ENCODE measurements at regions not wholly inside any gene's neighbourhood (a gene's known extent, or its start where the extent isn't known, plus 50 kb on each side); places are given as distances from the start of the nearest gene placed in this dataset.

DNA sequence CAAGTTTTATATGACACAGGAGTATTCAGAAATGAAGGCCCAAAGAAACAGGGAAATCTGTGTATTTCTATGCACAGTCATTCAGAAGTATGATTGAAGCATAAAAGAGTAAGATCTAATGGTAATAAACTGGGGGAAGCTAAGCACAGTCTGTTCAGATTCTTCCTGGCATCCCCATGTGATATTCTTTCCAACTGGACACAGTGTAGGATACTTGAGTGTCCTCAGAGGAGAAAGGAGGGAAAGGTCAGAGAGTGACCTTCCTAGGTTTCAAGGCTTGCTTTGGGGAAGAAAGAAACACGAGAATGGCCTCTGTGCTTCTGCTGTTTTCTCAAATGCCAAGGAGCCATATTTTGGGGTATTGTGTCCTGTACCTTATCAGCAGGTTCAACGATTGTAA lies 1798.4 kb upstream of the WWC1 start:
- DNase-seq = peak in 2 of 3 donors; percentile 4 to 32

DNA sequence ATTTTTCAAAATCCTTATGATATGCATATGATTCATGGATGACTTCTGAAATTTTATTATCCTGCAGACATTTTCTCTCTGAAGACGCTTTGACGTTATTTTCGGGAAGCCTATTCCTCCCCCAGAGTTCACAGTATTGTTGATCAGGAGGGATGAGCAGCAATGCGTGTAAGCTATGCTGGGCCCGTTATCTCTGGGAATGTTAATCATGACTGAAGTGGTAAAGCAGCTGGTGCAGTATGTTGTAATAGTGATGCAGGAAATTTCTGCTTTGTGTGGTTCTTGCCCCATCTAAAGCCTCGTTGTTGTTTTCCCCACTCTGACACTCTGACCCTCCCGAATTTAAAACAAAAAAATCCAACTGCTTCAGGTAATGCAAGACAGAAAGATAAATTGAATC lies 1797.8 kb upstream of the WWC1 start:
- no peak for DNase-seq

DNA sequence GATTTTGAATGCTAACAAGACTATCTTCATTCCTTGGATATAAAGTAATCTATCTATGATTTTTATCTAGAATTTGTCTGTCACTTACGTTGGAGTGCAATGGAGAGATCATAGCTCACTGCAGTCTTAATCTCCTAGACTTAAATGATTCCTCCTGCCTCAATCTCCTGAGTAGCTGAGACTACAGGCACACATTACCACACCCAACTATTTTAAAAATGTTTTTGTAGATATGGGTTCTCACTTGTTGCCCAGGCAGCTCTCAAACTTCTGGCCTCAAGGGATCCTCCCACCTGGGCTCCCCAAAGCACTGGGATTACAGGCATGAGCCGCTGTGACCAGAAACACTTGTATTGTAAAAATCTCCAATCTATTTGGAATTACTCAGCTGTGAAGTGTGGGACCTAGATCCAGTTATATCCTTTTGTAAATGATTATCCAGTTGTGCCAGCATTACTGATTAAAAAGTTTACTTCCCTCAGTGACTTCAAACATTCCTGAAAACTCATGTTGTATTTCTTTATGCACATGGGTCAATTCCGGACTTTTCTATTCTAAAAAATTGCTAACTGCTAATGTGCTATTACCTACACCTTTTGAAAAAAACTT lies 1793.8 kb upstream of the WWC1 start:
- no peak for DNase-seq

DNA sequence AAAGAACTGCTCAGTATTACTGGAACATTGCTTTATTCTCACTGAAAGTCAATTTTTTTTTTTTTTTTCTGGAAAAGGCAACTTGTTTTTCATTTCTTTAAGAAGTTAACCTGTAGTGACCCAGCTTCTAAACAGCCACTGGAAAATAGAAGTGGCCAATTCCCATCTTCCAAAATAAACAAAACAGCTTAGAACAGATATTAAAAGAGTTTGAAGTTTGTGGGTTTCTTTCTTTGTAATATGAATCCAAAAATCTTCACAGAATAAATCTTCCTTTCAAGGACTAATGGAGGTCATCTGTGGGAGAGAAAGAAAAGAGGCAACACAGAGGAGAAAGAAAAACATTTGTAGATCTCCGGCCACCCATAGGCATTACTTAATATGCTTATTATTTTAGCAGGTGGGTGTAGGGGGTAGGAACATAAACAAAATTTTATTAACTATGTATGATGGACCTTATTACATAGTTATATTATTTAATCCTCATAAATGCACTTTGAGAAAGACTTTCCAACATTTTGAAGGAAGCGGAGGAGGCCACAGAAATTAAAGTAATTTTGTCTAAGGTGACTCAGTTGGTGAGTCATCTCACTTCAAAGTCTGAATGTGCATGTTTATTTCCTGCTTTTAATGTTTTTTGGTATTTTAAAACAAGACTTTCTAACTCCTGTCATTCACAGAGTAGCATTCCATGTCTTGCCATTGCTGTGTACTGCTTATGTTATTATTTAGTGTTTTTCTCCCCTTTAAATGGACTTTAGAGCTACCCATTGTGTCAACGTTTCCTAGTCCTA lies 1791.8 kb upstream of the WWC1 start:
- no peak for DNase-seq

DNA sequence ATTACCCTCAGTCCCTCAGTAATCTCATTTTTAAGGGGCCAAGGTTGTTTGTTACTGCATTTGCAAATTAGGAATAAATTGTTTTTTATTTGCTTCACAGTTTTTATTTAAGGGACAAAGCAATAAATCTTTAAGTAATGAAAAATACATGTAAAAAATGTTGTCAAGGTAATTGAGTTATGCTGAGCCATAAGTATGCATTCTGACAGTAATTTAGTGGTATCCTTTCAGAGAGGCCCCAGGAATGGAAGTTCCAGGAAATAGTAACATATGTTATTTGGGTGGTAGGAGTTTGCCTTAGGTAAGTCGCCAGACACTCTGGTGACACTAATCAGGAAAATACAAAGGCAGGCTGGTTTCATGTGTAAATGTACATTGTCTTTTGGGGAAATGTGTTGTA lies 1787.9 kb upstream of the WWC1 start:
- DNase-seq = no peak

DNA sequence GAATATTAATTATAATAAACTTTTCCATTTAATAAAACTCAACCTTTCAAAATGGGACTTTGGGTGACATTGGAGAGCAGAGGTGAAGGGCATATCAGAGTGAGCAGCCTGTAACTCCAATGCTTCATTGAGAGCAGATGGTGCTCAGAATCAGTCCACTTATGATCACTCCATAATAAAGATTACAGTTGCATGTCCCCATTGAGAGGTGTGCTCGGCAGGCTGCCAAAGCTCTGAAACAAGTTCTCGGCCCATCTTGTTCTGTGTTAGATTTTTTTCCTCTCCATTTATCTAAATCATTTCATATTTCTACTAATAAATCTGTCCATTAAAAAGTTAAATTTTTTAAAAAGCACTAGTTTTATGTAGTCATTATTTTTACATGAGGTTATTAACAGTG lies 1786.4 kb upstream of the WWC1 start:
- no peak for DNase-seq

DNA sequence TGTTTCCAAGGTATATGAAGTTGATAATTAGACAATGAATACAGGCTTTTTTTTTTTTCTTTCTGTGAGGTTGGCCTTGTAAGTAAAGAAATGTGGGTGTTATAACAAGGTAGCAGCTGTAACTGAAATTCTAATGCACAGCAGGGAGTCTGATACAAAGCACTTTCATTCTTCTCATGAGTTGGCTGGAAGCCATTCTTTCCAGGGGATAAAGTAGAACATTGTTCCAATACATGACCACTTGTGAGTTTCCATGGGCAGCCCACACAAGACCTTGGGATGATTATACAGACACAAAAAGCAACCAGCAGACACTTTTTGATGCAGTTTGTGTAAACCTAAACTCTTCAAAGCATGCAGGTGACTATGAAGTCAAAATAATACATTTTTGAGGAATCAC lies 1785.9 kb upstream of the WWC1 start:
- no peak for DNase-seq

DNA sequence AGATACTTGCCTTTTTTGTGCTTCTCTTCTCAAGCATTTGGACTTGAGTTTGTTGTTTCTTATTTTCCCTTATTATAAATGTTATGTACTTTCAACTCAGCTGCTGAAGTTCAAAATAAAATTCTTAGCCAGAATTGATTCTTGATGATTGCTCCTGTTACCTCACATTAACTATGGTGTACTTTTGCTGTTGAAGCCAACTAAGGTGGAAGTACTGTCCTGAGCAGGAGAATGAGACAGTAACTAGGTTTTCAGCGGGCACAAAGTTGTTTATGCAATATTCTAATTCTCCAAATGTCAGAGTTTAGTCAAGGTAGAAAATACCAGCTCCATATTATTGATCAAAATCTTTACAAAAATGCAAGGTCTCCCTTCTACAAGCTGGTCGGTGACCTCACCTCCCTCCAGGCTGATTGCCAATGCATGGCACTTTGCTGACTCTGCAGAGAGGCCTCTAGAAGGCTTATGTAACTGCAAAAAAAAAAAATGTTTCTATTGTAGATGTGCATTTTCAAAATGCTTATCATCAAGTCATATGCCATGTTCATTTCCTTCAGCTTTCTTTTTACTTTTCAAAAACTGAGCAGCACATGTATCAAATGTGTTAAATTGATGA lies 1783.5 kb upstream of the WWC1 start:
- DNase-seq = no peak

DNA sequence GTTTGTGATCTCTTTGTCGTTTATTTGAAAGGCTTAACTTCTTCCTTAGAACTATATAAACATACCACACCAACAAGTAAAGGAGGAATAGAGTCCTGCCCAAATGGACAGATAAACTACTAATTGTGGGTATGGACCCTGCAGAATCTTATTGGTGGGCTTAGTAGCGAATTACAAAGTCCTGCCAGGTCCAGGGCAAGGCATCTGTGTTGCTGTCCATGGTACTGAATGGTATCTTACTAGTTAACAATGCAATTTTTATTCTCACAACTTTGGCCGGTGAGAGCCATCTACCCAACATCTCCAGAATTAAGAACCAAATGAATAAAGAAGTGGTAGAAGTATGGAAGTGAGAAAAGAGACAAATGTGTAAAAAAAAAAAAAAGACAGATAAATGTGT lies 1782.4 kb upstream of the WWC1 start:
- DNase-seq = peak in 2 of 3 donors; percentile 30 to 46

DNA sequence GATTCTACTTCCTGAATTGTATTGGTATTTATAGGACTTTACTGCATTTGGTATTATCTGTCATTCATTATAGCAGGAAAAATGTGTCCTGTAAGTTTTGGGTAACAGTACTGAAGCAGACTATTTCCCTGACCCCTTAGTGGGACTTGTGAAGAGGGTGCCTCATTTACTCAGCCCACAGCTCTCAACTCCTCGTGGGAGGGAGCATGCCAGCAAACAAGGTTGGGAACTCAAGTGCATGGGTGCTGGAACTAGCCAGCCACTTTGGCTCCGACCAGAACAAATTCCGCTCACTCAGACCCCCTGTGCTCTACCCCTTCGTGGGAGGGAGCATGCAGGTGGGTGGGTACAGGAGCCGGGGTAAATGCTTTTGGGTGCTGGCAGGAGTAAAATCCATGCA lies 1773.5 kb upstream of the WWC1 start:
- no peak for DNase-seq

DNA sequence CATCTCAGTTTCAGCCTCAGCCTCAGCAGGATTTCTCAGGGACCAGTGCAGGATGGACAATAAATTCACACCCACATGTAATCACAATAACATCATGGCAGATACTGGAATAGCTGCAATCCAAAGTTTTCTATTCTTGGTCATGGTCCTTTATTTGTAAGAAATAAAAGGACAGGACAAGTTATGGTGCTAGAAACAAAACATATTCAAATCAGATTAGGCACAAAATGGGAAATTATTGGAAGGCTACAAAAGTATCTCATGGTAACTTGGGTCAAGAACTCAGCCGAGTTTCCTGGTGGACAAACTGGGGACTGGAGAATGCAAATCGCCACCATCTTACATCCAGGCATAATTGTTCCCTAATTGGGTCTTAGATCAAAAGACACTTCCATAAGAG lies 1768.2 kb upstream of the WWC1 start:
- no peak for DNase-seq

DNA sequence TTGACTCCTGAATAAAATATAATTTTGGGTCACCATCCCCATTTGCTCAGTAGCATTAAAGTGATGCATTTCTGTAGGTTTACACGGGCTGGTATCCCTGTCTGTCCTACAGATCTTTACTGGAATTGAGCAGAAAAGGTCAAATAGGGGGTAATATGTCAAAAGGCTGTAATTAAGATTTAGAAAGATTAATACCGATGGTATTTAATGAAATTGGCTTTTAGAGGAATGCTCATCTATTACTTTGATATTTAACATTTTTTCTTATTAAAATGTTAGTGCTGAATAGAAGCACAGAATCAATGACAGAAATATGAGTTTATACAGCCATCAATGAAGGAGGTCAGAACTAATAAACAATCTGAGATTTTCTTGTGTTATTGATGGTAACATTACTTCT lies 1762.2 kb upstream of the WWC1 start:
- DNase-seq = no peak

DNA sequence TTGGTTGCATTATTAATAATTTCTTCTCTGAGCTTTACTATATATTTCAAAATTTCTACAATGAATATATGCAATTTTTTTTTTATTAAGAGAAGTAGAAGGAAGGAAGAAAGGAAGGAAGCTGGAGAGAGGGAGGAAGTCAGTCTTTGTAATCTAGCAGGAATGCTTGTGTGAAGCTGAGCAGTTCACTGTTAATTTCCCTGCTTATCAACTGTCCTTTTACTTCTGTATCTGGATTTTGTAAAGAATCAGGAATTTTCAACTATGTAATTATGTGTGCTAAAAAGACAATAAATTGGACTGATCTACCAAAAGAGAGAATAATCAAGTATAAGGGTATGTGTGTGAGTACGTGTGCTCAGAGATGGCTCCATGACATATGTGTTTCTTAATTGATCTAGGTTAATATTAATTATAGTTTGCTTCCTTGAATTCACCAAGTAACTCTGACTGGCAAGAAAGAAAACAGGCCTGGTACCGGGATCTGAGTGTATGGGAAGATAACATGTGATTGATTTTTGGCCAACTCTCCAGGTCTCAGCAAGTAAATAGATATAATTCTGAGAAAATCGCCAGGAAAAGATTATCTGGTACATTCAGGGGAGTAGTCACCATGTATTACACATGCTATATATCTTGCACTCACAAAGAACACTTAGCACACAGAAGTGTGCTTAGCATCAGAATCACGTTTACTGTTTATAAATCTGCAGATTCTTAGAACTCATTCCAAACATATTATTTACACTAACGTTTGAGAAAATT lies 1758.8 kb upstream of the WWC1 start:
- no peak for DNase-seq

DNA sequence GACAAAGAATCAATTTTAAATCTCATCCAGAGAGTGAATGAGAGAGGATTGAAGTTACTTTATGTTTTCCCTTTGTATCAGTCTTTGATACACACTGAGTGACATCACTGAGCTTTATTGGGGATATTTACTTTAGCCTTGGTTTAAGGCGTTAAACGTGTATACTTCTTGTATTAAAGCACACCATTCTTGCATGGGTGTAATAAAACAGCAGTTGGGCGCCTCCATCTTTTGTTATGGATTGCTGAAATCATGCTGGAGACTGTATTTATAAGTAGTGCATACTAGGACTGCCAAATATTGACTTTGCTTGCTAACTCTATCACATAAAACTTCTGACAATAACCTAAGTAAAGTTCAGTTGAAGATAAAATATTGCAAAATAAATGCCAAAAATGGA lies 1755.8 kb upstream of the WWC1 start:
- no peak for DNase-seq

DNA sequence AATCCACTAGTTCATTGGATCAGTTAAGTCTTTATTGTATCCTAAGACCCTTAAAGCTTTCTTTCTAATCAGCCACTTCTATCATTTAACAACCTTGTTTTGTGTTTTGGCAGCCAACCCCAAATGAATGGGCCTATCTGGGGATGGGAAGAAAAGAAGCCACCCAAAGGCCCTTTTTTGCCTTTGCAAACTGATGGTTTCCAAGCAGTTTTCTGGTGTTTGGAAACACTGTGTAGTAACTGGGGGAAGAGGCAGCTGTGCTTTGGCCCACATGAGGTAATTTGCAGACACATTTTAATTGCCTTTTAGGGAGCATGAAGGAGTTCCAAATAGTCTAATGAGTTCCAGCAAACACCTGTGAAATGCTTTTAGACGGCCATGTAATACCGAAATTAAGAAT lies 1751.3 kb upstream of the WWC1 start:
- peak in 1 of 3 donors; percentile 18 for DNase-seq

DNA sequence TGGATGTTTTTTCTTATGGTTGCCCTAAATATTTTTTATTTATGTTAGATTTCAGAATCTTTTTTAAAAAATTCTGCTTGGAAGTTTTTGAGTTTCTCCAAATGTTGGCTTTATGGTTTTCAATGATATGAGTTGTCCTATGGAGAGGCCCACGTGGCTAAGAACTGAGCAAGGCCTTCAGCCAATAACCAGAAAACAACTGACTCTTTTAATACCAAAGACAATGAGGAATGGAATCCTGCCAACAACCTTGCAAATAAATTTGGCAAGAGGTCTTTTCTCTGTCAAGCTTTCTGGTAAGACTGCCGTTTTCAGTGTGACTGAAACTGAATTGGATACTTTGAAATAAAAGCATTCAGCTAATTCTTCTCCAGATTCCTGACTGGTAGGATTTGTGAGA lies 1740.1 kb upstream of the WWC1 start:
- DNase-seq = peak in 1 of 3 donors; percentile 22

DNA sequence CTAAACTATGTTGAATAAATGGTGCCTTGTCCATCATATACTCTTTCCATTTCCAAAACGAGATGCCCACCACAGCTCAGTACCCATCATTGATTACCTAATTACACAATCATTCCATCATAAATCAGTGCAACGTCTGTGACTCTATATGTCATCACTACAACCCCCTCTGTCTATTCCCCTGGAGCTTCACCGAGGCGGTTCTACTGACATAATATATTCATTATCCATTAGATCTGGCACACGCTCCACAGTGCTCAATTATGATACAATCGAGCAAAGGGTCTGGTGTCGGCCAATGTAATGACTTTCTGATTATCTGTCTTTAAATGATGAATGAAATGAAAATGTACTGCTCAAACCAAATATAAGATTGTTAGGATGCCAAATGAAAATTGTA lies 1737.7 kb upstream of the WWC1 start:
- no peak for DNase-seq

DNA sequence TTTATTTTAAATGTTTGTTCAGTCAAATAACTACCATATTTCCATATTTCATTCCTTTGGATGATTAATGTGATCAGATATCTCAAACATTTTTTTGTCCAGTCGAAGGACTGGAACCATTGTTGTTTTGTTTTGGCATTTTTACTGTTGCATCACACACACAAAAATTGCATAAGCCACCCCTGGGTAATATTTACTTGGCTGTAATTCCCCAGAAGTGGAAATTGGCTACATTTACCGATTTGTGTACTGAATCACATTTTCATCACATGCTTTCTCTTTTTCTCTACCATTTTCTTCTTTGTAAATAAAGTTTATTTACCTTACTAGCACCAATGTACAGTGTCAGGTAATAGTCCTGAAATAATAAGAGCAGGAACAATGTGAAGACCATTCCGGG lies 1729.7 kb upstream of the WWC1 start:
- peak in 1 of 3 donors; percentile 30 for DNase-seq

DNA sequence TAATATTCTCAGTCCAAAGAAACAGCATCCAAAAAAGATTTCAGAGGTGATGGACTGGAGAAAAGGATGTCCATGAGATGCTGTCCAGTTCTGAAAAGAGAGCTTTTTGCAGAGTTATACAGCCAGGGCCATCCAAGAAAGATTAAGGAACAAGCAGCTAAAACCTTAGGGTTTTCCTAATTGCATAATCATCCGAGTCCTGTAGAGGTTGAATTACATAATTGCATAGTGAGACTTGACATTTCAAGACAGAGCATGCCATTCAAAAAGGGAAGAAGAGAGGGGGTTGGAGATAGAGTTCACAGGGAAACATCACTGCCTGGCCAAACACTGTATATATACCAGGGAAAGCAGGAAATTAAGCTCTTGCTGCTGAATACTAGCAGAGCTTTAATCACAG lies 1729.2 kb upstream of the WWC1 start:
- peak in 2 of 3 donors; percentile 8 to 51 for DNase-seq

DNA sequence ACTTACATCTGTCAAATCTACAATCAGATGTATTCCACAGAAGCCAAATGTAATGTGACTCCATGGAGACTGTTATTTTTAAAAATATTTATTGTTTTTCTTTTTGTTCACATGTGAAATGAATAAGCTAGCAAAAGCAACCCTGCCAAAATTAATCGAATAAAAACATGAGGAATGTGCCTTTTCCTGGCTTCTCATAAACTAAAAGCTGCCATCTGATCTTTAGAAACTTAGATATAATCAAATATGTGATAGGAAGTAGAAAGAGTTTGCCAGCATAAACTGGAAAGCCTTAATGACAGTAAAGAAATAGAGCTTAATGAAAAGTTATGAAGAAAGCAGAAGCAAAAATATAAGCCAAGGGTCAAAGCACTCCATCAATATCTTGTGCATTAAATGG lies 1724.7 kb upstream of the WWC1 start:
- peak in 1 of 3 donors; percentile 5 for DNase-seq

DNA sequence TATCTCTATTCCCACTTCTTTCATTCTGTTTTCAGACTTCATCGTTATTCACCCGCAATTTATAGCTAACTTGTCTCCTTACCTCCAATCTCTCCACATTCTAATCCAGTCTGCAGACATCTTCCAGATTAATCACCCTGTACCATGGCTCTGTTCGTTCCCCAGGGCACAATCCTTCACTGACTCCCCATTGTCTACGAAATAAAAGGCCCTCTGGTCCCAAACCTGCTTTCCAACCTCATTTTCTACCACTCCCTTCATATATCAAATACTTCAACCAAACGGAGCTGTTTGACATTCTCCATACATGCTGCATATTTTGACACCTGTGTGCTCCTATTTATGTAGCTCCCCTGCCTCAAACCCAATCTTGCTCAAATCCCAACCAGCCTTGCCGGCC lies 1720.6 kb upstream of the WWC1 start:
- DNase-seq = no peak

DNA sequence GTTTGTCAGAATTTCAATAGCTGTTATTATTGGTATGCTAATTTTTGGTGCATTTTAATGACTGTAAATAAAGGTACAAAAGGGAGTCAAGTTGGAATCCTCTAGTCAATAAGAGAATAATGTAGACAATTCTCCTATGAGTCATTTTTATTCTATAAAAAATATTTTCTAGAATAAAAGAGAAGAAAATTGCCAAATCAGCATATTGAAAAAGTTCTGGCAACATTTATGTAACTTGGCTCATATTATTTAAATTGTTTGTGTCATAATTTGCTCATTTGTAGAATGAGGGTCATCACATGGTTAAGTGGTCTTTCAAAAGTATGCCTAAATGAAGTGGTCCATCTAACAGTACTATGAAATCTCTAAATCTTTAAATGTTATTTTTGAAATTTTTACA lies 1719.8 kb upstream of the WWC1 start:
- no peak for DNase-seq

DNA sequence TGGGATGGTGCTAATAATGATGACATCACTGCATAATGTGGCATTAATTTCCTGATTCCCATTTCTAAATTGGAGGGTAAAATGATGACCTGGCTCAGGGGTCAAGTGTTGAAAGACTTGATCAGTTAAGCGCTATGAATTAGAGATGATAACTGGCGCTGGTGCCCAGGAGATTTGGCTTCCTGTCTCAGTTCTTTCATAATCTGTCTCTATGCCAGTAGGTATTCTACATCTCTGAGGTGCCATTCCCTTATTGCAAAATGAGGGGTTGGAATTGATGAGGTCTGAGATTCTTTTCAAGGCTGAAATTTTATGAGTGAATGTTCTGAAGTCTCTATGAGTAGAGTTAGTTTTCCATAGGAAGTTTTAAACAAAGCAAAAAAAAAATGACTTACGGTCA lies 1715.1 kb upstream of the WWC1 start:
- no peak for DNase-seq

Data from muscle of back (tissue), 3 donors.